GM19043 (cell line): ENCODE measurements at regions not wholly inside any gene's neighbourhood (a gene's known extent, or its start where the extent isn't known, plus 50 kb on each side); places are given as distances from the start of the nearest gene placed in this dataset.
"Not testable (repeated sequence)": the region's sequence is repeated elsewhere in the genome, so short reads cannot be mapped to it uniquely, and the experiment has no call there.

ENCODE experiments used
- ATAC-seq: cut with Tn5 transposase; IDR thresholded peaks from one replicate; pipeline ENCODE4 v1.9.1; 2021; ENCODE audit warnings: low read depth; ENCODE audit not compliant: unreplicated experiment

GRCh38 chr3:66910266-66911055 is 87.6 kb upstream of the KBTBD8 start:
- no peak for ATAC-seq

GRCh38 chr3:66912306-66912705 is 85.8 kb upstream of the KBTBD8 start:
- ATAC-seq: no peak

GRCh38 chr3:66922058-66922457 is 76.0 kb upstream of the KBTBD8 start:
- ATAC-seq: no peak

GRCh38 chr3:66923969-66924368 is 74.1 kb upstream of the KBTBD8 start:
- no peak for ATAC-seq

- ATAC-seq: no peak
Observed at GRCh38 chr3:66928252-66928651, 69.9 kb upstream of the KBTBD8 start.

- no peak for ATAC-seq
Observed at GRCh38 chr3:66931291-66931690, 66.8 kb upstream of the KBTBD8 start.

GRCh38 chr3:66931699-66932098 is 66.4 kb upstream of the KBTBD8 start:
- no peak for ATAC-seq

- ATAC-seq: no peak
Observed at GRCh38 chr3:66933233-66933632, 64.9 kb upstream of the KBTBD8 start.

GRCh38 chr3:66934041-66934440 is 64.1 kb upstream of the KBTBD8 start:
- no peak for ATAC-seq

GRCh38 chr3:66934725-66935124 is 63.4 kb upstream of the KBTBD8 start:
- no peak for ATAC-seq

- not testable (repeated sequence) for ATAC-seq
Observed at GRCh38 chr3:66937041-66937440, 61.1 kb upstream of the KBTBD8 start.

GRCh38 chr3:66938338-66938963 is 59.7 kb upstream of the KBTBD8 start:
- no peak for ATAC-seq

- ATAC-seq: no peak
Observed at GRCh38 chr3:66948041-66948440, 50.1 kb upstream of the KBTBD8 start.
